GM21825 (cell line): ENCODE measurements at regions not wholly inside any gene's neighbourhood (a gene's known extent, or its start where the extent isn't known, plus 50 kb on each side); places are given as distances from the start of the nearest gene placed in this dataset.

Source experiments
- ATAC-seq: cut with Tn5 transposase; IDR thresholded peaks from one replicate; pipeline ENCODE4 v1.9.1; 2021; ENCODE audit warnings: mild to moderate bottlenecking, moderate library complexity; ENCODE audit not compliant: unreplicated experiment

GRCh38 chr6:12420626-12421025, 130.5 kb downstream of the EDN1 start:
- no peak for ATAC-seq

GRCh38 chr6:12421596-12421995, 131.4 kb downstream of the EDN1 start:
- no peak for ATAC-seq

GRCh38 chr6:12422848-12423247, 132.7 kb downstream of the EDN1 start:
- ATAC-seq = no peak

- ATAC-seq = no peak
These were observed 133.7 kb downstream of the EDN1 start for GRCh38 chr6:12423832-12424231.

- no peak for ATAC-seq
These were observed 136.0 kb downstream of the EDN1 start for GRCh38 chr6:12426121-12426520.

GRCh38 chr6:12431023-12431422, 140.9 kb downstream of the EDN1 start:
- no peak for ATAC-seq

GRCh38 chr6:12436224-12436623, 146.1 kb downstream of the EDN1 start:
- ATAC-seq = no peak

- ATAC-seq = no peak
These were observed 146.5 kb downstream of the EDN1 start for GRCh38 chr6:12436683-12437082.

GRCh38 chr6:12439296-12439695, 149.1 kb downstream of the EDN1 start:
- ATAC-seq = no peak

- no peak for ATAC-seq
These were observed 150.8 kb downstream of the EDN1 start for GRCh38 chr6:12440981-12441380.

- ATAC-seq = no peak
These were observed 152.3 kb downstream of the EDN1 start for GRCh38 chr6:12442455-12442854.

GRCh38 chr6:12446394-12446793, 156.2 kb downstream of the EDN1 start:
- no peak for ATAC-seq

GRCh38 chr6:12449447-12449846, 159.3 kb downstream of the EDN1 start:
- no peak for ATAC-seq

GRCh38 chr6:12450467-12450866, 160.3 kb downstream of the EDN1 start:
- ATAC-seq = no peak

GRCh38 chr6:12456343-12456742, 166.2 kb downstream of the EDN1 start:
- no peak for ATAC-seq

- no peak for ATAC-seq
These were observed 166.9 kb downstream of the EDN1 start for GRCh38 chr6:12457094-12457493.

- ATAC-seq = no peak
These were observed 168.4 kb downstream of the EDN1 start for GRCh38 chr6:12458558-12458957.

- ATAC-seq = no peak
These were observed 169.9 kb downstream of the EDN1 start for GRCh38 chr6:12459945-12460661.

GRCh38 chr6:12467706-12468670, 177.8 kb downstream of the EDN1 start:
- ATAC-seq = no peak

GRCh38 chr6:12472601-12473038, 182.5 kb downstream of the EDN1 start:
- ATAC-seq = no peak

- ATAC-seq = no peak
These were observed 183.3 kb downstream of the EDN1 start for GRCh38 chr6:12473494-12473893.
